ENCODE measurements at regions not wholly inside any gene's neighbourhood (a gene's known extent, or its start where the extent isn't known, plus 50 kb on each side); places are given as distances from the start of the nearest gene placed in this dataset.

DNA sequence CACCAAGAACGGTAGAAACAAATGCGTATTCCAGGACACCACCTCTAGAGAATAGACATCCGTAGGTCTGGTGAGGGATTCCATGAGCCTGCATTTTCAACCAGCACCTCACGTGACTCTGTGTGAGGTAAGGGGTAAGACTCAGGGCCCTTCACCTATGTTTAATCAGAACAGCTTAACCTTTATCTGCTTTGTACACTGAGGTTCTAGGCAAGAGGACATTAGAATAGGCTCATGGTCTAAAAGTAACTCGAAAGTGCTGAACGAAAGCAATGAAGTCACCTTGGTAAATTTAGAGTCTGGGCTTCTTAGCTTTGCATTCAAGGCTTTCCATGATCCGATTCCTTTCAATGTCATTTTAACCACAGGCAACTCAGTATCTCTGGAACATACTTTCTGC is 270.5 kb upstream of the CADM1 start:
- TF ChIP-seq, protein P1, sequence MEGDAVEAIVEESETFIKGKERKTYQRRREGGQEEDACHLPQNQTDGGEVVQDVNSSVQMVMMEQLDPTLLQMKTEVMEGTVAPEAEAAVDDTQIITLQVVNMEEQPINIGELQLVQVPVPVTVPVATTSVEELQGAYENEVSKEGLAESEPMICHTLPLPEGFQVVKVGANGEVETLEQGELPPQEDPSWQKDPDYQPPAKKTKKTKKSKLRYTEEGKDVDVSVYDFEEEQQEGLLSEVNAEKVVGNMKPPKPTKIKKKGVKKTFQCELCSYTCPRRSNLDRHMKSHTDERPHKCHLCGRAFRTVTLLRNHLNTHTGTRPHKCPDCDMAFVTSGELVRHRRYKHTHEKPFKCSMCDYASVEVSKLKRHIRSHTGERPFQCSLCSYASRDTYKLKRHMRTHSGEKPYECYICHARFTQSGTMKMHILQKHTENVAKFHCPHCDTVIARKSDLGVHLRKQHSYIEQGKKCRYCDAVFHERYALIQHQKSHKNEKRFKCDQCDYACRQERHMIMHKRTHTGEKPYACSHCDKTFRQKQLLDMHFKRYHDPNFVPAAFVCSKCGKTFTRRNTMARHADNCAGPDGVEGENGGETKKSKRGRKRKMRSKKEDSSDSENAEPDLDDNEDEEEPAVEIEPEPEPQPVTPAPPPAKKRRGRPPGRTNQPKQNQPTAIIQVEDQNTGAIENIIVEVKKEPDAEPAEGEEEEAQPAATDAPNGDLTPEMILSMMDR (IDR thresholded peaks at IDR 0.05; ENCODE audit: control insufficient read depth, insufficient read depth, low read depth, low read length, missing control alignments), result no peak
- DNase-seq (ENCODE audit: low read depth), result no peak
- no peak overlapping the region for H3K4me3 ChIP-seq (ENCODE audit: control insufficient read depth, low read depth, low read length)

DNA sequence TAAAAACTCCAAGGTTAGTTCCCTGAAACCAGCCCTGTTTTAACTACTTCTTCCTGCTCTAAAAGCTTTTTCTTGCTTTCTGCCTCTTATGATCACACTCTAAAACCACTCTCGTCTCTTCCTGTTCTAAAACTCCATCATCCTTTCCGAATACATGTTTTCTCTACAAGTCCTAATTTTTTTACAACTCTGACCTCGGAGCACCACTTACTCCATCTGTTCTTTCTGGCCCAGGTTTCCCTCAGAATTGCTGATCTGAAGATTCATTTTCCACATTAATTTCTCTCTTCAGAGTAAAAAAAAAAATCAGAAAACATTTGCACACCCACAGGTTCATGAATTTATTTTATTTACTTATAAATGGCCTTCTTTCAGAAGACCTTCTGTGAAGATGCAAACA is 265.7 kb upstream of the CADM1 start:
- DNase-seq (ENCODE audit: low read depth), result no peak
- no peak overlapping the region for H3K4me3 ChIP-seq (ENCODE audit: control insufficient read depth, low read depth, low read length)
- TF ChIP-seq, protein P1 (IDR thresholded peaks at IDR 0.05; ENCODE audit: control insufficient read depth, insufficient read depth, low read depth, low read length, missing control alignments), result no peak

DNA sequence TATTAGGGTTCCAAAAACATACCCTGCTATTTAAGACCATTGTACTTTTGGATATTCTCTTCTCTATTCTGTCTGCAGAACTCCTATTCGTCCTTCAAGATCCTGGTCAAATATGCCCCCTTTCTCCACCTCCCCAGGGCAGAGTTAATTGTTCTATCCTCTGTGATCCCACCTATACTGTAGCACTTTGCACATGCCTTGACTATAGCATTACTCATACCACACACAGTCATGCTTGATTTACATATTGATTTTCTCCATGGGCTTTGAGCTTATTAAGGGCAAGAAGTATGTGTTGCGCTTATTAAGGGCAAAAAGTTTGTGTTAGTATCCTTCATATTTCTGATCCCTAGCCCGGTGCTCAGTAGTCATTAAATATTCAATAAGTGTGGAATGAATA is 263.7 kb upstream of the CADM1 start:
- TF ChIP-seq, protein P1 (IDR thresholded peaks at IDR 0.05; ENCODE audit: control insufficient read depth, insufficient read depth, low read depth, low read length, missing control alignments), result no peak
- H3K4me3 ChIP-seq (ENCODE audit: control insufficient read depth, low read depth, low read length), result no peak overlapping the region

DNA sequence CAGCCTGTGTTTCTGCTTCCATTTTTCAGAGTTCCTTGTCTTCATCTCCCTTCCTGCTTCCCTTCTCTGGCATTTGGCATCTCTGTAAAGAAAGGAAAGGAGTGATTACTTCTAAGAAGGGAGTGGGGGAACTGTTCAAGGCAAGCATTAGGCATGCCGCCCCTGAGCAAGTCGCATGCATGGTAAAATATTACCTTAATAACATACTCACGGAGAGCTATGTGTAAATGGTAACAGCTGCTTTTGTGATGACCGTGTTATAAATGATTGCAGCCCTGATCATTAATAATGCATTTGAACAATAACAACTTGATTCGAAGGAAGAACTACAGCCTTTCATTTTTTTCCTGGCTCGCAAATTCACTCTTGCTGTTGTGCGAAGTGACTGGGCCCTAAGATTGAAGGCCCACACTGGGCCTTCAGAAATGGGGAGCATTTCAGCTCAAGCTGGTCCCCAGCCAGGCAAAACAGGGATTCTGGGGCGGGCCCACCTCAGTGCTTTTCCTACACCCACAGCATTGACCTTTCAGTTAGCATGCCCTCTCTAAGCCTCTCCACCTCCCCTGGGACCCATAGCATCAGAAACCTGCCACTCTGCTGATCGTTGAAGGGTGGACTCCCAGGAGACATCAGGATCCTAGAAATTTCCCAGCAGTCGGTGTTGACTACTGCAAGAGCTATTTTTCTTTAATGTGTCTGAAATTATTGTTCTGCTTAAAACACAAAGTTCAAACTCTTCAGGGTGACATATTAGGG is 263.0 kb upstream of the CADM1 start:
- no peak overlapping the region for H3K4me3 ChIP-seq (ENCODE audit: control insufficient read depth, low read depth, low read length)
- DNase-seq (ENCODE audit: low read depth), result no peak
- TF ChIP-seq, protein P1 (IDR thresholded peaks at IDR 0.05; ENCODE audit: control insufficient read depth, insufficient read depth, low read depth, low read length, missing control alignments), result no peak

More for the DNA sequence above, 263.7 kb upstream of the CADM1 start:
- DNase-seq (ENCODE audit: low read depth), result no peak

DNA sequence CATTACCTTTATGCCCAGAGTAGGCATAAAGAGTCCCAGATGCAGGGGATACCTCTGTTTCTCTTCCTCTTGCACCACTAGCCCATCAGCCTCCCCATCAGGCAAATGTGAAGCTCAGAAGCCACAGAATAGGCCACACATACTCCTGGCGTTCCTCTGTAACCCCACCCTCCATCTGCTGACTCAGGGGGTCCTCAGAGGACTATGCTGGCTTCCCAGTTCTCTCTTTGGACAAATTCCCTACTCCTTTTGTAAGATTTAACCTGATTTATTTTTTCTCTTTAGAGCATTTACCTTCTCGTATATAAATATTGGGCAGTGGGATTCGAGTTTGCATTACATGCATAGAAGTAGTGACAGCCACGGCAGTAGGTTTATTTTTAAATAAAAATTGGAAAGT is 262.3 kb upstream of the CADM1 start:
- no peak for DNase-seq (ENCODE audit: low read depth)

DNA sequence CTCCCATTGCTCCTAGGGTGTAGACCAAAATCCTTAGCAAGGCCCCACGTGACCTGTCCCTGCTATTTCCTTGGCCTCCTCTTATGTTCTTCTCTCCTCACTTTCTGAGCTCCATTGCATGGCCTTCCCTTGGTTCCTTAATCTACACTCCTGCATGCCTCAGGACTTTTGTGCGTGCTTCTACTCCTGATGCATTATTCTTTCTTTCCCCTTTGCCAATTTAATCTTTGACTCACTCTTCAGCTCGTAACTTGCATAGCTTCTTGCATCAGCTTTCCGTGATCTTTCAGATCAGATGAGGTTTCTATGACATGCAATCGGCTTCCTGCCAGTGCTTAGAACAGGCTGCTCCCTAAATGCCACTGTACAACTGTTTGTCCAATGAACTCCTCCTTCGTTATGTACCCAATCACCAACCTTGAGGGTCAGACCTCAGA is 261.6 kb upstream of the CADM1 start:
- TF ChIP-seq, protein P1 (IDR thresholded peaks at IDR 0.05; ENCODE audit: control insufficient read depth, insufficient read depth, low read depth, low read length, missing control alignments), result no peak
- DNase-seq (ENCODE audit: low read depth), result peak; percentile 94
- H3K4me3 ChIP-seq (ENCODE audit: control insufficient read depth, low read depth, low read length), result no peak overlapping the region

More for the DNA sequence above, 262.3 kb upstream of the CADM1 start:
- TF ChIP-seq, protein P1 (IDR thresholded peaks at IDR 0.05; ENCODE audit: control insufficient read depth, insufficient read depth, low read depth, low read length, missing control alignments), result no peak
- H3K4me3 ChIP-seq (ENCODE audit: control insufficient read depth, low read depth, low read length), result no peak overlapping the region

Measured in AG09309 (cell line).